GM06990 (cell line): ENCODE measurements at regions not wholly inside any gene's neighbourhood (a gene's known extent, or its start where the extent isn't known, plus 50 kb on each side); places are given as distances from the start of the nearest gene placed in this dataset.
"Not testable (repeated sequence)": the region's sequence is repeated elsewhere in the genome, so short reads cannot be mapped to it uniquely, and the experiment has no call there.

Experiments used
- DNase-seq: peaks from one replicate; pipeline ENCODE4 v3.0.0-alpha.2; 2011; ENCODE audit not compliant: insufficient read length; ENCODE audit errors: extremely low read depth
- H3K27me3 ChIP-seq: replicated peaks from 2 replicates; pipeline ENCODE4 v1.6.0; 2011; ENCODE audit warnings: low read length; ENCODE audit not compliant: control insufficient read depth, insufficient read depth
- H3K36me3 ChIP-seq: 2 replicates; pipeline ENCODE4 v1.5.1; 2011; ENCODE audit warnings: low read length; ENCODE audit not compliant: control insufficient read depth, insufficient read depth
- H3K4me3 ChIP-seq: replicated peaks from 2 replicates; pipeline ENCODE4 v1.5.1; 2011; ENCODE audit warnings: low read depth, mild to moderate bottlenecking, control low read depth, low read length
- TF ChIP-seq, protein P1 (sequence below): IDR thresholded peaks from 2 replicates; pipeline ENCODE4 v1.5.1; 2011; ENCODE audit warnings: low read length, control low read depth, mild to moderate bottlenecking, inconsistent platforms; ENCODE audit not compliant: insufficient read depth, poor library complexity, severe bottlenecking

DNA sequence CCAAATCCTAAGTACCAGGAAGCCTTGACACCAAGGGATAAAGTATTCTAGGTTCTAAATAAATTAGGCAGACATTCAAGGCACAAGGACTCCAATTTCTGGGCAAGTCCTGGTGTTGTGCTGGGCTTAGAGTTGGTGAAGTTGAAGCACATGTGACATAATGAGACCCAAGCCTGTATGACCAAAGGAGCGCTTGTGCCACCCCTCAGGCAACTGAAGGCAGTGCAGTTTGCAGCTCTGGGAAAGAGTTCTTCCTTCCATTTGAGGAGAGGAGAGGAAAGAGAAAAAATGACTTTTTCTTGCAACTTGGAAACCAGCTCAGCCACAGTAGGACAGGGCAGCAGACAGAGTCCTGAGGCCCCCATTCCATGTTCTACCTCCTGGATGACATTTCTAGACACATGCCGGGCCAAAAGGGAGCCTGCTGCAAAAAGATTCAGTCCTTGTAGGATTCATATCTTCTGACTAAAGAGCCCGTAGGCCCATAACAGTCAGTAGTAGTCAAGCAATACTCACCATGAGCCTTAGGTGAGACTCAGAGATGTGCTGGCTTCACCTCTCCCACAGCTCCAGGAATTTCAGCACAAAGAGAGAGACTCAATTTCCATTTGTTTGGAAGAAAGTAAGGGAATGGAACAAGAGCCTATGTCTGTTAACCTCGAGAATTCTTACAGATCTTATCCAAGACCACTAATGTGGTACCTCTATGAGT is 588.8 kb upstream of the BCHE start:
- H3K36me3 ChIP-seq = no peaks in the 10 kb centered on the region
- H3K4me3 ChIP-seq = no peak overlapping the region
- no peak for DNase-seq
- H3K27me3 ChIP-seq = no peaks in the 10 kb centered on the region
- TF ChIP-seq, protein P1, sequence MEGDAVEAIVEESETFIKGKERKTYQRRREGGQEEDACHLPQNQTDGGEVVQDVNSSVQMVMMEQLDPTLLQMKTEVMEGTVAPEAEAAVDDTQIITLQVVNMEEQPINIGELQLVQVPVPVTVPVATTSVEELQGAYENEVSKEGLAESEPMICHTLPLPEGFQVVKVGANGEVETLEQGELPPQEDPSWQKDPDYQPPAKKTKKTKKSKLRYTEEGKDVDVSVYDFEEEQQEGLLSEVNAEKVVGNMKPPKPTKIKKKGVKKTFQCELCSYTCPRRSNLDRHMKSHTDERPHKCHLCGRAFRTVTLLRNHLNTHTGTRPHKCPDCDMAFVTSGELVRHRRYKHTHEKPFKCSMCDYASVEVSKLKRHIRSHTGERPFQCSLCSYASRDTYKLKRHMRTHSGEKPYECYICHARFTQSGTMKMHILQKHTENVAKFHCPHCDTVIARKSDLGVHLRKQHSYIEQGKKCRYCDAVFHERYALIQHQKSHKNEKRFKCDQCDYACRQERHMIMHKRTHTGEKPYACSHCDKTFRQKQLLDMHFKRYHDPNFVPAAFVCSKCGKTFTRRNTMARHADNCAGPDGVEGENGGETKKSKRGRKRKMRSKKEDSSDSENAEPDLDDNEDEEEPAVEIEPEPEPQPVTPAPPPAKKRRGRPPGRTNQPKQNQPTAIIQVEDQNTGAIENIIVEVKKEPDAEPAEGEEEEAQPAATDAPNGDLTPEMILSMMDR = no peak

- H3K27me3 ChIP-seq = no peaks in the 10 kb centered on the region
- DNase-seq = no peak
- TF ChIP-seq, protein P1 = no peak
- no peaks in the 10 kb centered on the region for H3K36me3 ChIP-seq
- no peak overlapping the region for H3K4me3 ChIP-seq
These were observed 587.8 kb upstream of the BCHE start for GRCh38 chr3:166425021-166425420.

GRCh38 chr3:166423824-166424513 is 586.7 kb upstream of the BCHE start:
- DNase-seq, H3K36me3 ChIP-seq, H3K4me3 ChIP-seq, H3K27me3 ChIP-seq: not testable (repeated sequence)

DNA sequence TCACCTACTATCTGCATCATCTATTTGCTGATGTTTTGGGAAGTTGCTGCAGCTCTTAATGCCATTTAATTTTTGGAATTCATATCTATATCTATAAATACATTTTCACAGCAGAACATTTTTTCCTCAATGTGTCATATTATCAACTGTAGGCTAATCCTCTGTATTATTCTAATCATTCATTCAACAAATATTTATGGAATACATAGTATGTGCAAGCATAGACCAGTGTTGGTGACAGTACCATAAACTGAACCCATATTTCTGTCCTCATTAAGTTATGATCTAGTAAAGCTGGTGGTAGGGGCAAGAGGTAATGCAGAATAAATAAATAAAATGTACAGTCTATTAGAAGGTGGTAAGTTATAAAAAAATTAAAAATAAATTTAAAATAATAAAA is 585.3 kb upstream of the BCHE start:
- TF ChIP-seq, protein P1 = no peak
- Histone ChIP-seq H3K4me3 (no peak overlapping the region), H3K27me3 (no peaks in the 10 kb centered on the region), H3K36me3 (no peaks in the 10 kb centered on the region)
- DNase-seq = no peak

DNA sequence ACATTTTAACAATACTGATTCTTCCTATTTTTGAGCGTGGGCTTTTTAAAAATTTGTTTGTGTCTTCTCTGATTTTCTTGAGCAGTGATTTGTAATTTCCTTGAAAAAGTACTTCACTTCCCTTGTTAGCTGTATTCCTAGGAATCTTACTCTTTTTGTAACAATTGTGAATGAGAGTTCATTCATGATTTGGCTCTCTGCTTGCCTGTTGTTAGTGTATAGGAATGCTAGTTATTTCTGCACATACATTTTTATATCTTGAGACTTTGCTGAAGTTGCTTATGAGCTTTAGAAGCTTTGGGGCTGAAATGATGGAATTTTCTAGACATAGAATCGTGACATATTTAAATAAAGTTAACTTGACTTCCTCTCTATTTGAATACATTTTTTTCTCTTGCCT is 582.8 kb upstream of the BCHE start:
- no peak overlapping the region for H3K4me3 ChIP-seq
- H3K27me3 ChIP-seq = no peaks in the 10 kb centered on the region
- TF ChIP-seq, protein P1 = no peak
- no peaks in the 10 kb centered on the region for H3K36me3 ChIP-seq
- no peak for DNase-seq

DNA sequence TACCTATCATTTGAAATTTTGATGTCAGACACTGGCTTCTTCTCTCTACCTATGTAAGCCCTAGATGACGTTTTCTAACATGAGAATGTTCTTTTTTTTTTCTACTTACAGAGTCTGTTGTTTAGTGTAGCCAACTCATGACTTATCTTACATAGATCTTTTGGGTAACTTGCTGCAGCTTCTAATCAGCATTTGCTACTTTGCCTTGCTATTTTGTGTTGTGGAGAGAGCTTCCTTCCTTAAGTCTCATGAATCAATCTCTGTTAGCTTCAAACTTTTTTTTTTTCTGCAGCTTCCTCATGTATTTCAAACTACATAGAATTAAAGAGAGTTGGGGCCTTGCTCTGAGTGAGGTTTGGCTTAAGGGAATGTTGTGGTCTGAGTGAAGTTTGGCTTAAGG is 568.7 kb upstream of the BCHE start:
- TF ChIP-seq, protein P1 = no peak
- Histone ChIP-seq H3K27me3 (no peaks in the 10 kb centered on the region), H3K4me3 (no peak overlapping the region), H3K36me3 (no peaks in the 10 kb centered on the region)
- no peak for DNase-seq
